ENCODE measurements at regions not wholly inside any gene's neighbourhood (a gene's known extent, or its start where the extent isn't known, plus 50 kb on each side); places are given as distances from the start of the nearest gene placed in this dataset.

DNA sequence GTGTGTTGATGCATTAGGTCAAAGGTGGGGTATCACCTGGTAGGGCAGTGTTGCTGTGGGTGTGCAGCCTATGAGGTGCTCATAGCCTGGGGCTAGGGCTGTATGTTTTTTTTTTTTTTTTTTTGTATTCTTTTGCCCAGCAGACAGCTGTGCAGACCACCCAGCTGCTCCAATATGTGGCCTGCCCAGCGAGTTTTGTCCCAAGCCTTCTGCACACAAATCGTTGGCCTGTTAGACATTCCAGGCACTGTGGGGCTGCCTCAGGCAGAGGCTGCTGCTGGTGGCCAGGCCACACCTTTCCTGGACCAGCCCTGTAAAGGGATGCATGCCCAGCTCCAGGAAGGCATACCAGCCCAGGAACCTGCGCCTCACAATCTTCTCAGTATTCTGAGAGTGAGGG lies 348.5 kb downstream of the JRKL start:
- no peak overlapping the region for H2BK120ac ChIP-seq (ENCODE audit: low read depth, low read length)
- H3K79me1 ChIP-seq (ENCODE audit: low read depth in 1 of 2, low read length in 2 of 2), result no peaks in the 10 kb centered on the region
- H3K36me3 ChIP-seq (ENCODE audit: control insufficient read depth, insufficient read depth, low read length), result no peaks in the 10 kb centered on the region
- ChIA-PET POLR2A (ENCODE audit: unreplicated experiment) (no interaction called here), CTCF (no interaction called here)
- dilution Hi-C loops (cut with HindIII; ENCODE audit: low sequenced_read_pairs, unreplicated experiment) (no loop called here), intact Hi-C loops (cut with micrococcal nuclease) (no loop called here), in situ Hi-C loops (cut with MboI; ENCODE audit: low sequenced_read_pairs) (no loop called here)
- H2AK9ac ChIP-seq (replicated peaks; ENCODE audit: low read depth, low read length, poor library complexity), result no peak overlapping the region
- H2BK20ac ChIP-seq (ENCODE audit: low read depth, low read length), result no peak overlapping the region
- DNase-seq, result no peak
- no peak overlapping the region for H4K91ac ChIP-seq (ENCODE audit: insufficient read depth, low read depth, low read length)
- no TSS peak for BruUV-seq (replicated peaks)
- H2AK5ac ChIP-seq (ENCODE audit: low read depth, low read length), result no peak overlapping the region
- no peak overlapping the region for H3K9ac ChIP-seq (ENCODE audit: low read depth, low read length)
- no peaks in the 10 kb centered on the region for H3K27me3 ChIP-seq (ENCODE audit: control insufficient read depth, insufficient read depth, low read length)
- H3K4ac ChIP-seq (ENCODE audit: low read depth, low read length), result no peak overlapping the region
- no peak overlapping the region for H3K4me3 ChIP-seq (ENCODE audit: insufficient read depth, low read depth, low read length)
- no peak for ATAC-seq (ENCODE audit: low read depth)
- no peak overlapping the region for H3K4me2 ChIP-seq (ENCODE audit: low read depth, low read length)
- no peak overlapping the region for H3K23ac ChIP-seq (ENCODE audit: low read depth, low read length)
- H3K14ac ChIP-seq (replicated peaks; ENCODE audit: low read depth, low read length), result no peak overlapping the region
- TF ChIP-seq CEBPB (IDR thresholded peaks at IDR 0.05; ENCODE audit: low read depth, low read length) (no peak), POLR2A (IDR thresholded peaks at IDR 0.05; ENCODE audit: low read depth, low read length) (no peak), SMC3 (IDR thresholded peaks at IDR 0.05; ENCODE audit: low read depth, low read length) (no peak), FOS (IDR thresholded peaks at IDR 0.05; ENCODE audit: low read depth, low read length) (no peak), RFX5 (IDR thresholded peaks at IDR 0.05; ENCODE audit: low read depth, low read length) (no peak), RCOR1 (IDR thresholded peaks at IDR 0.05; ENCODE audit: insufficient replicate concordance, low read length) (no peak), CHD1 (IDR thresholded peaks at IDR 0.05; ENCODE audit: low read depth, low read length) (no peak)
- TF ChIP-seq, protein P1, sequence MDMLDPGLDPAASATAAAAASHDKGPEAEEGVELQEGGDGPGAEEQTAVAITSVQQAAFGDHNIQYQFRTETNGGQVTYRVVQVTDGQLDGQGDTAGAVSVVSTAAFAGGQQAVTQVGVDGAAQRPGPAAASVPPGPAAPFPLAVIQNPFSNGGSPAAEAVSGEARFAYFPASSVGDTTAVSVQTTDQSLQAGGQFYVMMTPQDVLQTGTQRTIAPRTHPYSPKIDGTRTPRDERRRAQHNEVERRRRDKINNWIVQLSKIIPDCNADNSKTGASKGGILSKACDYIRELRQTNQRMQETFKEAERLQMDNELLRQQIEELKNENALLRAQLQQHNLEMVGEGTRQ (IDR thresholded peaks at IDR 0.05; ENCODE audit: low read depth, low read length), result no peak
- TF ChIP-seq, protein P2, sequence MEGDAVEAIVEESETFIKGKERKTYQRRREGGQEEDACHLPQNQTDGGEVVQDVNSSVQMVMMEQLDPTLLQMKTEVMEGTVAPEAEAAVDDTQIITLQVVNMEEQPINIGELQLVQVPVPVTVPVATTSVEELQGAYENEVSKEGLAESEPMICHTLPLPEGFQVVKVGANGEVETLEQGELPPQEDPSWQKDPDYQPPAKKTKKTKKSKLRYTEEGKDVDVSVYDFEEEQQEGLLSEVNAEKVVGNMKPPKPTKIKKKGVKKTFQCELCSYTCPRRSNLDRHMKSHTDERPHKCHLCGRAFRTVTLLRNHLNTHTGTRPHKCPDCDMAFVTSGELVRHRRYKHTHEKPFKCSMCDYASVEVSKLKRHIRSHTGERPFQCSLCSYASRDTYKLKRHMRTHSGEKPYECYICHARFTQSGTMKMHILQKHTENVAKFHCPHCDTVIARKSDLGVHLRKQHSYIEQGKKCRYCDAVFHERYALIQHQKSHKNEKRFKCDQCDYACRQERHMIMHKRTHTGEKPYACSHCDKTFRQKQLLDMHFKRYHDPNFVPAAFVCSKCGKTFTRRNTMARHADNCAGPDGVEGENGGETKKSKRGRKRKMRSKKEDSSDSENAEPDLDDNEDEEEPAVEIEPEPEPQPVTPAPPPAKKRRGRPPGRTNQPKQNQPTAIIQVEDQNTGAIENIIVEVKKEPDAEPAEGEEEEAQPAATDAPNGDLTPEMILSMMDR (conservative IDR thresholded peaks at IDR 0.05; ENCODE audit: low read depth, low read length), result no peak
- H4K8ac ChIP-seq (ENCODE audit: low read depth in 2 of 2, low read length in 2 of 2), result no peak overlapping the region
- H4K5ac ChIP-seq (ENCODE audit: low read depth, low read length), result no peak overlapping the region
- no peak overlapping the region for H3K27ac ChIP-seq (ENCODE audit: insufficient read depth, low read length)
- H3K56ac ChIP-seq (ENCODE audit: extremely low read depth, insufficient read depth, low read length), result no peak overlapping the region
- H2AFZ ChIP-seq (replicated peaks; ENCODE audit: low read length, poor library complexity), result no peak overlapping the region
- peaks cover 2% of the 10 kb centered on the region; the same call in 1 of the 2 replicates for H3K9me1 ChIP-seq (ENCODE audit: insufficient read depth, low read length)
- no peak overlapping the region for H3K18ac ChIP-seq (ENCODE audit: low read depth, low read length)
- WGBS, 2 experiments (ENCODE audit: extremely low coverage in 2 of 2, insufficient read length in 1 of 2), result 82% methylated on average over 2 of the region's 3 CpGs; no CpG with 5 or more reads in 1 of the 2 experiments
- H3K9me3 ChIP-seq (ENCODE audit: control insufficient read depth, insufficient read depth, low read length), result no peaks in the 10 kb centered on the region
- H2BK15ac ChIP-seq (ENCODE audit: low read depth, low read length), result no peak overlapping the region
- no peak overlapping the region for H2BK5ac ChIP-seq (ENCODE audit: low read depth, low read length, poor library complexity, severe bottlenecking)
- H4K20me1 ChIP-seq (ENCODE audit: insufficient read depth, low read length), result no peaks in the 10 kb centered on the region
- no peaks in the 10 kb centered on the region; the same call in 1 of the 2 replicates for H3K4me1 ChIP-seq (ENCODE audit: control insufficient read depth, insufficient read depth, low read length)

Measured in IMR-90 (cell line).